OCI-LY1 (cell line): ENCODE measurements at regions not wholly inside any gene's neighbourhood (a gene's known extent, or its start where the extent isn't known, plus 50 kb on each side); places are given as distances from the start of the nearest gene placed in this dataset.

Experiments
- H2AFZ ChIP-seq: fragments of 200-600 bp; sonication (generic), shearing (Covaris generic); 2 replicates; pipeline ENCODE4 v1.6.0; 2014; ENCODE audit warnings: antibody characterized with exemption, mild to moderate bottlenecking, low read length
- H3F3A ChIP-seq: fragments of 200-600 bp; sonication (generic), shearing (Covaris generic); 2 replicates; pipeline ENCODE4 v1.6.0; 2014; ENCODE audit warnings: mild to moderate bottlenecking, antibody characterized with exemption, low read length, moderate library complexity; ENCODE audit not compliant: insufficient read depth
- H3K27ac ChIP-seq: fragments of 200-600 bp; sonication (generic); 2 replicates; pipeline ENCODE4 v1.5.1; 2014; ENCODE audit warnings: low read length, mixed run types, mild to moderate bottlenecking, low read depth; ENCODE audit not compliant: poor library complexity, severe bottlenecking
- H3K27me3 ChIP-seq: fragments of 200-600 bp; sonication (generic); 2 replicates; pipeline ENCODE4 v1.6.0; 2014; ENCODE audit warnings: antibody characterized with exemption, mild to moderate bottlenecking, low read length, moderate library complexity; ENCODE audit not compliant: insufficient read depth
- H3K36me3 ChIP-seq: fragments of 200-600 bp; sonication (generic); 2 replicates; pipeline ENCODE4 v1.6.1; 2014; ENCODE audit warnings: mild to moderate bottlenecking, antibody characterized with exemption, low read length, moderate library complexity, mixed read lengths; ENCODE audit not compliant: insufficient read depth
- H3K4me1 ChIP-seq: fragments of 200-600 bp; sonication (generic); 2 replicates; pipeline ENCODE4 v1.5.1; 2014; ENCODE audit warnings: mild to moderate bottlenecking, low read length, moderate library complexity; ENCODE audit not compliant: insufficient read depth, severe bottlenecking
- H3K4me2 ChIP-seq: fragments of 200-600 bp; sonication (generic), shearing (Covaris generic); 2 replicates; pipeline ENCODE4 v1.6.1; 2014; ENCODE audit warnings: low read length
- H3K4me3 ChIP-seq: fragments of 200-600 bp; sonication (generic); 2 replicates; pipeline ENCODE4 v1.5.1; 2014; ENCODE audit warnings: low read length, low read depth, mild to moderate bottlenecking, mixed read lengths; ENCODE audit not compliant: poor library complexity, severe bottlenecking
- H3K79me2 ChIP-seq: fragments of 200-600 bp; shearing (Covaris generic); 2 replicates; pipeline ENCODE4 v1.6.1; 2016; ENCODE audit warnings: mixed run types, low read length, mixed read lengths; ENCODE audit not compliant: insufficient read depth
- H3K9ac ChIP-seq: fragments of 200-600 bp; sonication (generic), shearing (Covaris generic); 2 replicates; pipeline ENCODE4 v1.6.1; 2014; ENCODE audit warnings: mild to moderate bottlenecking, low read length, mixed read lengths
- H3K9me2 ChIP-seq: fragments of 200-600 bp; sonication (generic), shearing (Covaris generic); 2 replicates; pipeline ENCODE4 v1.6.1; 2014; ENCODE audit warnings: low read depth, mild to moderate bottlenecking, low read length, mixed read lengths
- H3K9me3 ChIP-seq: fragments of 200-600 bp; shearing (Covaris generic); 2 replicates; pipeline ENCODE4 v1.6.1; 2014; ENCODE audit warnings: low read length, mixed read lengths
- H4K20me1 ChIP-seq: fragments of 200-600 bp; sonication (generic), shearing (Covaris generic); 2 replicates; pipeline ENCODE4 v1.6.0; 2016; ENCODE audit warnings: mild to moderate bottlenecking, low read length; ENCODE audit not compliant: insufficient read depth
- CTCF ChIP-seq: fragments of 200-600 bp; sonication (generic), shearing (Covaris generic); IDR thresholded peaks from 2 replicates; pipeline ENCODE4 v1.5.1; 2017; ENCODE audit warnings: mild to moderate bottlenecking, antibody characterized with exemption, low read length, moderate library complexity, mixed read lengths
- EZH2 ChIP-seq: fragments of 200-600 bp; sonication (generic), shearing (Covaris generic); IDR thresholded peaks from 2 replicates; pipeline ENCODE4 v1.8.0; 2017; ENCODE audit warnings: borderline replicate concordance, mixed run types, mild to moderate bottlenecking, antibody characterized with exemption, low read length, moderate library complexity, mixed read lengths

GRCh38 chr2:6362671-6363450, 502.8 kb downstream of the CMPK2 start:
- Histone ChIP-seq H3K9me3 (no peaks in the 10 kb centered on the region), H3F3A (no peaks in the 10 kb centered on the region), H3K4me2 (no peak overlapping the region), H4K20me1 (no peaks in the 10 kb centered on the region), H3K27me3 (no peaks in the 10 kb centered on the region), H3K36me3 (no peaks in the 10 kb centered on the region), H3K27ac (no peak overlapping the region), H2AFZ (peak overlapping the region; percentile 95), H3K9ac (no peak overlapping the region), H3K79me2 (no peaks in the 10 kb centered on the region), H3K4me3 (no peak overlapping the region), H3K9me2 (no peaks in the 10 kb centered on the region), H3K4me1 (peaks cover 25% of the 10 kb centered on the region)
- no peak for TF ChIP-seq EZH2
- TF ChIP-seq CTCF = no peak

GRCh38 chr2:6368281-6368680, 497.4 kb downstream of the CMPK2 start:
- H3K36me3 ChIP-seq = no peaks in the 10 kb centered on the region
- H3K4me3 ChIP-seq = no peak overlapping the region
- H3K9me3 ChIP-seq = no peaks in the 10 kb centered on the region
- no peaks in the 10 kb centered on the region for H3K9me2 ChIP-seq
- H2AFZ ChIP-seq = no peak overlapping the region
- H3K27me3 ChIP-seq = no peaks in the 10 kb centered on the region
- H4K20me1 ChIP-seq = no peaks in the 10 kb centered on the region
- H3K27ac ChIP-seq = no peak overlapping the region
- H3K4me2 ChIP-seq = no peak overlapping the region
- H3K4me1 ChIP-seq = peaks cover 3% of the 10 kb centered on the region
- H3K9ac ChIP-seq = no peak overlapping the region
- no peaks in the 10 kb centered on the region for H3K79me2 ChIP-seq
- H3F3A ChIP-seq = no peaks in the 10 kb centered on the region
- no peak for TF ChIP-seq EZH2
- TF ChIP-seq CTCF = no peak

- no peaks in the 10 kb centered on the region for H3K79me2 ChIP-seq
- H3F3A ChIP-seq = no peaks in the 10 kb centered on the region
- H3K36me3 ChIP-seq = no peaks in the 10 kb centered on the region
- no peaks in the 10 kb centered on the region for H4K20me1 ChIP-seq
- no peak overlapping the region for H3K4me2 ChIP-seq
- no peak overlapping the region for H3K9ac ChIP-seq
- TF ChIP-seq EZH2 = no peak
- no peak for TF ChIP-seq CTCF
- no peaks in the 10 kb centered on the region for H3K9me2 ChIP-seq
- no peak overlapping the region for H2AFZ ChIP-seq
- H3K27me3 ChIP-seq = no peaks in the 10 kb centered on the region
- no peaks in the 10 kb centered on the region for H3K4me1 ChIP-seq
- H3K27ac ChIP-seq = no peak overlapping the region
- H3K9me3 ChIP-seq = no peaks in the 10 kb centered on the region
- H3K4me3 ChIP-seq = no peak overlapping the region
Observed at GRCh38 chr2:6369266-6369665, 496.4 kb downstream of the CMPK2 start.
